GM23338 (cell line): ENCODE measurements at regions not wholly inside any gene's neighbourhood (a gene's known extent, or its start where the extent isn't known, plus 50 kb on each side); places are given as distances from the start of the nearest gene placed in this dataset.
A peak's percentile ranks its signal among the peaks of the same experiment; 100 is the strongest.

Source experiments
- ATAC-seq: fragments of 200-7000 bp; cut with Tn5 transposase; 3 replicates; pipeline ENCODE4 v1.9.1; 2020
- DNase-seq: peaks from one replicate; pipeline ENCODE4 v3.0.0-alpha.2; 2015; ENCODE audit warnings: low spot score
- H2AFZ ChIP-seq: fragments of 200-600 bp; sonication (generic); 2 replicates; pipeline ENCODE4 v1.8.0; 2016; ENCODE audit warnings: antibody characterized with exemption, mild to moderate bottlenecking, moderate library complexity
- H3F3A ChIP-seq: fragments of 200-600 bp; sonication (generic); replicated peaks from 2 replicates; pipeline ENCODE4 v1.8.0; 2017; ENCODE audit warnings: antibody characterized with exemption, mixed run types, low read depth
- H3K27ac ChIP-seq: fragments of 200-600 bp; sonication (generic); 2 replicates; pipeline ENCODE4 v1.6.1; 2016; ENCODE audit warnings: low read depth
- H3K27me3 ChIP-seq: fragments of 200-600 bp; sonication (generic); 2 replicates; pipeline ENCODE4 v1.8.0; 2016; ENCODE audit warnings: mild to moderate bottlenecking, mixed run types, moderate library complexity; ENCODE audit not compliant: insufficient read depth
- H3K36me3 ChIP-seq: fragments of 200-600 bp; sonication (generic); 2 replicates; pipeline ENCODE4 v1.8.0; 2016; ENCODE audit warnings: mild to moderate bottlenecking; ENCODE audit not compliant: insufficient read depth
- H3K4me1 ChIP-seq: fragments of 200-600 bp; sonication (generic); 2 replicates; pipeline ENCODE4 v1.8.0; 2016; ENCODE audit warnings: mild to moderate bottlenecking, moderate library complexity; ENCODE audit not compliant: insufficient read depth
- H3K4me2 ChIP-seq: fragments of 200-600 bp; sonication (generic); 2 replicates; pipeline ENCODE4 v1.7.1; 2017; ENCODE audit warnings: mixed run types
- H3K4me3 ChIP-seq: fragments of 200-600 bp; sonication (generic); 2 replicates; pipeline ENCODE4 v1.6.1; 2016; ENCODE audit warnings: mixed run types
- H3K79me2 ChIP-seq: fragments of 200-600 bp; sonication (generic); replicated peaks from 2 replicates; pipeline ENCODE4 v1.8.0; 2017; ENCODE audit warnings: mild to moderate bottlenecking; ENCODE audit not compliant: insufficient read depth
- H3K9me2 ChIP-seq: fragments of 200-600 bp; sonication (generic); 2 replicates; pipeline ENCODE4 v1.8.0; 2017; ENCODE audit not compliant: insufficient read depth
- H4K20me1 ChIP-seq: fragments of 200-600 bp; sonication (generic); replicated peaks from 2 replicates; pipeline ENCODE4 v1.8.0; 2017; ENCODE audit warnings: mild to moderate bottlenecking; ENCODE audit not compliant: insufficient read depth
- H3K27ac Mint-ChIP-seq: 2 replicates; pipeline ENCODE4 v1.8.0; 2020; ENCODE audit warnings: inconsistent platforms, mild to moderate bottlenecking, moderate library complexity, mixed read lengths
- H3K27me3 Mint-ChIP-seq: 3 replicates; pipeline ENCODE4 v1.8.0; 2022; ENCODE audit warnings: low read depth, mild to moderate bottlenecking, moderate library complexity, mixed read lengths, inconsistent platforms; ENCODE audit not compliant: insufficient read depth, poor library complexity
- H3K36me3 Mint-ChIP-seq: 3 replicates; pipeline ENCODE4 v1.8.0; 2021; ENCODE audit warnings: low read depth, mild to moderate bottlenecking, inconsistent platforms, moderate library complexity, mixed read lengths
- H3K4me1 Mint-ChIP-seq: 3 replicates; pipeline ENCODE4 v1.8.0; 2020; ENCODE audit warnings: mild to moderate bottlenecking, inconsistent platforms, mixed read lengths
- H3K4me3 Mint-ChIP-seq: 3 replicates; pipeline ENCODE4 v1.8.0; 2021; ENCODE audit warnings: moderate library complexity, mild to moderate bottlenecking, inconsistent platforms, mixed read lengths
- H3K9me3 Mint-ChIP-seq: 3 replicates; pipeline ENCODE4 v1.8.0; 2020; ENCODE audit warnings: moderate library complexity, mild to moderate bottlenecking, inconsistent platforms, mixed read lengths
- CREB1 ChIP-seq: fragments of 250-450 bp; sonication (Bioruptor Pico); IDR thresholded peaks from 2 replicates; pipeline ENCODE4 v1.5.0; 2020; ENCODE audit warnings: low read depth, mild to moderate bottlenecking, moderate library complexity
- CTCF ChIP-seq, 2 experiments: fragments of 200-600 bp in 1 of 2; sonication (generic) in 1 of 2; conservative IDR thresholded peaks; 2 replicates each; pipeline versions ENCODE4 v1.5.1 to v1.6.1; 2016 to 2017; ENCODE audit warnings: antibody characterized with exemption in 2 of 2, low read depth in 2 of 2, mild to moderate bottlenecking in 2 of 2, moderate library complexity in 1 of 2
- ETS1 ChIP-seq: IDR thresholded peaks from 2 replicates; pipeline ENCODE4 v1.6.1; 2016; ENCODE audit warnings: antibody characterized with exemption
- EZH2 ChIP-seq: fragments of 200-600 bp; sonication (generic); IDR thresholded peaks from one replicate; pipeline ENCODE4 v1.8.0; 2017; ENCODE audit warnings: antibody characterized with exemption, mild to moderate bottlenecking, low read depth; ENCODE audit not compliant: unreplicated experiment
- EZH2phosphoT487 ChIP-seq: fragments of 200-600 bp; sonication (generic); IDR thresholded peaks from one replicate; pipeline ENCODE4 v1.8.1; 2018; ENCODE audit warnings: antibody characterized with exemption; ENCODE audit not compliant: unreplicated experiment
- JUNB ChIP-seq: IDR thresholded peaks from one replicate; pipeline ENCODE4 v1.6.1; 2016; ENCODE audit warnings: antibody characterized with exemption; ENCODE audit not compliant: unreplicated experiment
- NANOG ChIP-seq: IDR thresholded peaks from 2 replicates; pipeline ENCODE4 v1.6.1; 2016; ENCODE audit warnings: antibody characterized with exemption, borderline replicate concordance
- POLR2AphosphoS5 ChIP-seq: IDR thresholded peaks from 2 replicates; pipeline ENCODE4 v1.6.1; 2016; ENCODE audit warnings: antibody characterized with exemption, low read depth
- REST ChIP-seq: IDR thresholded peaks from one replicate; pipeline ENCODE4 v1.6.1; 2018; ENCODE audit warnings: antibody characterized with exemption; ENCODE audit not compliant: unreplicated experiment
- STAT1 ChIP-seq: IDR thresholded peaks from one replicate; pipeline ENCODE4 v1.6.1; 2016; ENCODE audit warnings: antibody characterized with exemption; ENCODE audit not compliant: unreplicated experiment
- ZNF114 ChIP-seq: fragments of 250-450 bp; sonication (Bioruptor Pico); IDR thresholded peaks from 2 replicates; pipeline ENCODE4 v1.5.0; 2020; ENCODE audit warnings: mild to moderate bottlenecking, moderate library complexity
- ZNF331 ChIP-seq: fragments of 250-450 bp; sonication (Bioruptor Pico); IDR thresholded peaks from 2 replicates; pipeline ENCODE4 v1.5.0; 2020; ENCODE audit warnings: low read depth, mild to moderate bottlenecking, moderate library complexity

DNA sequence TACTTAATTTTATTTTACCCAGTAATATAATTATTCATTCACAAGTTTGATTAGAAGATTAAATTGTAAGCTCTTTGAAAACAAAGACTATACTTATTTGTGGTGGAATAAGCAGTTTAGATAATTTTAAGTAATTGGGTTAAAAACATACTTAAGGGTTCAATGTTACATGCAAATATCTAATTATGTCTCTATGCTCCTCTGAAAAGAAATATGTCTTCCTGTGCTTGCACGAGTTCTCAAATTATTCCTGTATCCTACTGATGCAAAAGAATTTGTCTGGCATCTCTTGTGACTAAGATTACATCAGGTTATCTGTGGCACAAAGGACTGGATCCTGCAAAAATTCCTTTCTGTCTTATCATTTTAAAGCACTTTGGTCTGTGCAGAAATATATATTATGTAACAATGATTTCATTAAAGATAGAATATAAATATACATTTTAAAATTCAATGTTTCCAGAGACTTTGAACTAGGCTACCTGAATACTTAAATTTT is 416.7 kb downstream of the COL11A1 start:
- Mint-ChIP-seq H3K27ac (no peak overlapping the region), H3K36me3 (no peaks in the 10 kb centered on the region), H3K4me3 (no peak overlapping the region), H3K4me1 (no peaks in the 10 kb centered on the region), H3K9me3 (peaks cover 8% of the 10 kb centered on the region), H3K27me3 (no peaks in the 10 kb centered on the region)
- no peaks in the 10 kb centered on the region for H3K36me3 ChIP-seq
- peaks cover 4% of the 10 kb centered on the region; the same call in 1 of the 2 replicates for H3K9me2 ChIP-seq
- H2AFZ ChIP-seq, result no peak overlapping the region
- H4K20me1 ChIP-seq, result no peaks in the 10 kb centered on the region
- H3K27me3 ChIP-seq, result no peaks in the 10 kb centered on the region
- no peak overlapping the region for H3K4me2 ChIP-seq
- no peak overlapping the region for H3K4me3 ChIP-seq
- ATAC-seq (no peak), DNase-seq (no peak)
- H3K79me2 ChIP-seq, result no peaks in the 10 kb centered on the region
- no peaks in the 10 kb centered on the region for H3F3A ChIP-seq
- no peak overlapping the region for H3K27ac ChIP-seq
- no peak for TF ChIP-seq ZNF331 (CRISPR knock-in tag)
- TF ChIP-seq ZNF114, result no peak
- no peak for TF ChIP-seq NANOG
- no peaks in the 10 kb centered on the region for H3K4me1 ChIP-seq

GRCh38 chr1:102687383-102687782 is 420.9 kb downstream of the COL11A1 start:
- Mint-ChIP-seq H3K4me1 (no peaks in the 10 kb centered on the region), H3K27ac (no peak overlapping the region), H3K4me3 (no peak overlapping the region), H3K27me3 (no peaks in the 10 kb centered on the region), H3K36me3 (no peaks in the 10 kb centered on the region), H3K9me3 (peaks cover 5% of the 10 kb centered on the region; the same call in 1 of the 3 replicates)
- Histone ChIP-seq H3K27me3 (no peaks in the 10 kb centered on the region), H3K4me3 (no peak overlapping the region), H3K4me2 (no peak overlapping the region), H3K27ac (no peak overlapping the region), H3K79me2 (no peaks in the 10 kb centered on the region), H3K36me3 (no peaks in the 10 kb centered on the region), H3F3A (no peaks in the 10 kb centered on the region), H3K9me2 (peaks cover 5% of the 10 kb centered on the region; the same call in 1 of the 2 replicates), H2AFZ (no peak overlapping the region), H4K20me1 (no peaks in the 10 kb centered on the region), H3K4me1 (no peaks in the 10 kb centered on the region)
- DNase-seq, result no peak
- ATAC-seq, result no peak
- no peak for TF ChIP-seq ZNF114
- no peak for TF ChIP-seq NANOG
- no peak for TF ChIP-seq ZNF331 (CRISPR knock-in tag)
- TF ChIP-seq STAT1, result no peak
- TF ChIP-seq EZH2, result no peak
- TF ChIP-seq JUNB, result no peak

- TF ChIP-seq CTCF (conservative IDR thresholded peaks at IDR 0.05; ENCODE audit: low read depth in 2 of 2) (no peak), CREB1 (CRISPR knock-in tag) (no peak), EZH2phosphoT487 (no peak), JUNB (no peak), ZNF114 (no peak), POLR2AphosphoS5 (no peak), REST (no peak), ETS1 (no peak)
- Mint-ChIP-seq H3K4me1 (no peaks in the 10 kb centered on the region; the same call in 2 of the 3 replicates), H3K36me3 (peaks cover 5% of the 10 kb centered on the region; the same call in 1 of the 3 replicates), H3K9me3 (peaks cover 3% of the 10 kb centered on the region; the same call in 2 of the 3 replicates), H3K4me3 (no peak overlapping the region), H3K27ac (no peak overlapping the region), H3K27me3 (no peaks in the 10 kb centered on the region)
- Histone ChIP-seq H3K4me1 (peaks cover 4% of the 10 kb centered on the region; the same call in 1 of the 2 replicates), H3K4me3 (no peak overlapping the region), H3F3A (no peaks in the 10 kb centered on the region), H3K79me2 (no peaks in the 10 kb centered on the region), H3K9me2 (no peaks in the 10 kb centered on the region), H3K27me3 (no peaks in the 10 kb centered on the region), H3K27ac (no peak overlapping the region), H3K36me3 (no peaks in the 10 kb centered on the region), H4K20me1 (no peaks in the 10 kb centered on the region), H2AFZ (peak overlapping the region; percentile 87; the same call in 1 of the 2 replicates), H3K4me2 (no peak overlapping the region)
- no peak for DNase-seq
- ATAC-seq, result peak; percentile 44; the same call in 2 of the 3 replicates
These were observed 446.8 kb downstream of the COL11A1 start for GRCh38 chr1:102661481-102661880.
